H1 (cell line): ENCODE measurements at regions not wholly inside any gene's neighbourhood (a gene's known extent, or its start where the extent isn't known, plus 50 kb on each side); places are given as distances from the start of the nearest gene placed in this dataset.

ENCODE experiments used
- HDAC2 ChIP-seq, 2 experiments: fragments of 300-600 bp in 1 of 2; sonication (generic) in 1 of 2; IDR thresholded peaks; 2 replicates each; pipeline ENCODE4 v1.6.1; 2011 to 2012; ENCODE audit warnings: low read depth in 2 of 2, low read length in 2 of 2, mild to moderate bottlenecking in 2 of 2, moderate library complexity in 2 of 2, borderline replicate concordance in 1 of 2, inconsistent platforms in 1 of 2

DNA sequence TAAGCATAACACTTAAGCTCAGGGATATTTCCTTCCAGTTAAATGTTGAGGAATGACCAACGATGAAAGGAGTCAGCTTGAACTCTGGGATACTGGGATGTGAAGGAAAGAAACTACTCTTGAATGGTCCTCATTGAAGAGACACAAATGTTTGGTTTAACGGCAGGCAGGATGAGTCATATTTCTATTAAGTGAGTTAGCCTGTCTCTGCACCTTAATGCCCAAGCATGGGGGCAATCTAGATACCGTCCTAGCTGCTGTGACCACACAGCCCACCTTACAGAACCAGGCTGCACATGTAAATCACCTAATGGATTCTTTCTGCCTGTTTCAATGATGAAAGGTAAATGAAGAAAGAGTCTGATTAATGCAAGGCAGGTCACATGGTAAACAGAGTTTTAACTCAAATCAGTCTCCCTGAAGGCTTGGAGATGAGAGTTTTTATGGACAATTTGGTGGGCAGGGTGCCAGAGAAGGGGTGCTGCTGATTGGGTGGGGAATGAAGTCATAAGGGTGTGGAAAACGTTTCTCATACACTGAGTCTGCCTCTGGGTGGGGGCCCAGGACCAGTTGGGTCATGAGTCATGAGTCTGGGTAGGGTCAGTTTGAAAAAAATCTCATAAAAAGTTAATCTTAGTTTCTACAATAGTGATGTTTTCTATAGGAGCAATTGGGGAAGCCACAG, 144.6 kb upstream of the MMADHC start (continued):
- TF ChIP-seq HDAC2 (IDR thresholded peaks at IDR 0.05; ENCODE audit: borderline replicate concordance in 1 of 2, low read depth in 2 of 2, low read length in 2 of 2), result no peak
- TF ChIP-seq, all 59 proteins: peak for 0
